Adrenal gland (tissue), 5 donors: ENCODE measurements at regions not wholly inside any gene's neighbourhood (a gene's known extent, or its start where the extent isn't known, plus 50 kb on each side); places are given as distances from the start of the nearest gene placed in this dataset.

Source experiments
- CTCF ChIP-seq, 6 experiments: fragments of 450-650 bp in 4 of 6; fragments of 200-600 bp in 2 of 6; sonication (generic) in 1 of 6; IDR thresholded peaks; 1 replicate in 5 of 6; 2 replicates in 1 of 6; pipeline versions ENCODE4 v1.5.1 to v1.8.0; 2016 to 2021; ENCODE audit warnings: antibody characterized with exemption in 6 of 6, mild to moderate bottlenecking in 2 of 6, moderate library complexity in 1 of 6
- POLR2A ChIP-seq, 2 donors: fragments of 450-650 bp; IDR thresholded peaks; one replicate each; pipeline ENCODE4 v1.6.1; 2017; ENCODE audit warnings: antibody characterized with exemption in 2 of 2, mild to moderate bottlenecking in 2 of 2, moderate library complexity in 1 of 2
- donor health status: DM: no; HTN: no; CAD: no.

- TF ChIP-seq CTCF (IDR thresholded peaks at IDR 0.05) (no peak), POLR2A (IDR thresholded peaks at IDR 0.05) (no peak)
These were observed 87.8 kb upstream of the PCBD1 start for GRCh38 chr10:70976063-70976695.
